Tibial nerve (tissue), 4 donors: ENCODE measurements at regions not wholly inside any gene's neighbourhood (a gene's known extent, or its start where the extent isn't known, plus 50 kb on each side); places are given as distances from the start of the nearest gene placed in this dataset.

ENCODE experiments used
- DNase-seq, 2 donors: peaks; one replicate each; pipeline ENCODE4 v3.0.0-alpha.2; 2019; ENCODE audit warnings: low spot score in 2 of 2
- H3K27ac ChIP-seq, 4 donors: fragments of 200-600 bp; sonication (generic) in 3 of 4; one replicate each; pipeline ENCODE4 v1.5.1; 2017 to 2019; ENCODE audit warnings: mild to moderate bottlenecking in 1 of 4
- H3K27me3 ChIP-seq, 2 donors: fragments of 200-600 bp; sonication (generic) in 1 of 2; one replicate each; pipeline versions ENCODE4 v1.5.1 to v1.6.0; 2017 to 2019
- H3K36me3 ChIP-seq, 3 donors: fragments of 200-600 bp; sonication (generic); one replicate each; pipeline ENCODE4 v1.5.1; 2018 to 2019
- H3K4me1 ChIP-seq, 4 donors: fragments of 200-600 bp; sonication (generic) in 3 of 4; one replicate each; pipeline ENCODE4 v1.5.1; 2017 to 2019
- H3K4me3 ChIP-seq, 4 donors: fragments of 200-600 bp; sonication (generic) in 3 of 4; one replicate each; pipeline ENCODE4 v1.5.1; 2017 to 2019; ENCODE audit warnings: mild to moderate bottlenecking in 1 of 4, moderate library complexity in 1 of 4
- H3K9me3 ChIP-seq, 4 donors: fragments of 200-600 bp; sonication (generic) in 3 of 4; one replicate each; pipeline ENCODE4 v1.5.1; 2017 to 2019
- CTCF ChIP-seq, 5 experiments: fragments of 200-600 bp in 3 of 5; fragments of 450-650 bp in 2 of 5; sonication (generic) in 3 of 5; IDR thresholded peaks; one replicate each; pipeline ENCODE4 v1.5.1; 2016 to 2019; ENCODE audit warnings: antibody characterized with exemption in 5 of 5, mild to moderate bottlenecking in 3 of 5, moderate library complexity in 2 of 5
- EP300 ChIP-seq, 2 donors: sonication (generic); formaldehyde crosslinking; IDR thresholded peaks; one replicate each; pipeline ENCODE4 v1.6.1; 2017; ENCODE audit warnings: antibody characterized with exemption in 2 of 2, mild to moderate bottlenecking in 1 of 2
- POLR2A ChIP-seq, 2 donors: fragments of 450-650 bp; IDR thresholded peaks; one replicate each; pipeline ENCODE4 v1.6.1; 2017; ENCODE audit warnings: antibody characterized with exemption in 2 of 2, mild to moderate bottlenecking in 2 of 2, moderate library complexity in 2 of 2
- WGBS, 2 donors: methylation state at CpG; one replicate each; pipeline ENCODE4 v1.1.5; 2018; 5-methylcytosine and 5-hydroxymethylcytosine counted together

- no peak overlapping the region for H3K4me3 ChIP-seq
- no peaks in the 10 kb centered on the region for H3K9me3 ChIP-seq
- DNase-seq, result no peak
- WGBS, 2 donors, result 55 to 68% methylated on average over 15 to 16 of the region's 17 CpGs
- H3K27me3 ChIP-seq, result no peaks in the 10 kb centered on the region
- TF ChIP-seq CTCF (IDR thresholded peaks at IDR 0.05), result no peak
- TF ChIP-seq POLR2A (IDR thresholded peaks at IDR 0.05), result no peak
- TF ChIP-seq EP300 (IDR thresholded peaks at IDR 0.05), result no peak
- peak overlapping the region; percentile 25 to 86 (median 76) for H3K27ac ChIP-seq
- no peaks in the 10 kb centered on the region for H3K36me3 ChIP-seq
- peaks cover 9 to 41% (median 25%) of the 10 kb centered on the region in 4 donors for H3K4me1 ChIP-seq
Observed at GRCh38 chr17:77830816-77831473, 127.6 kb upstream of the TNRC6C start.

- no peak overlapping the region for H3K4me3 ChIP-seq
- no peaks in the 10 kb centered on the region for H3K9me3 ChIP-seq
- no peaks in the 10 kb centered on the region for H3K36me3 ChIP-seq
- no peak for TF ChIP-seq EP300 (IDR thresholded peaks at IDR 0.05)
- TF ChIP-seq POLR2A (IDR thresholded peaks at IDR 0.05), result no peak
- no peak for TF ChIP-seq CTCF (IDR thresholded peaks at IDR 0.05)
- no peak for DNase-seq
- peaks cover 9 to 41% (median 25%) of the 10 kb centered on the region in 4 donors for H3K4me1 ChIP-seq
- 69 to 70% methylated on average over 17 of the region's 17 CpGs for WGBS, 2 donors
- H3K27me3 ChIP-seq, result no peaks in the 10 kb centered on the region
- H3K27ac ChIP-seq, result peak overlapping the region in 2 of 4 donors; percentile 85 to 86
Observed at GRCh38 chr17:77831474-77832179, 126.9 kb upstream of the TNRC6C start.

- DNase-seq, result no peak
- H3K27ac ChIP-seq, result no peak overlapping the region
- WGBS, 2 donors, result 72 to 82% methylated on average over 8 of the region's 8 CpGs
- H3K4me1 ChIP-seq, result peaks cover 9 to 41% (median 25%) of the 10 kb centered on the region in 4 donors
- H3K9me3 ChIP-seq, result no peaks in the 10 kb centered on the region
- no peaks in the 10 kb centered on the region for H3K36me3 ChIP-seq
- no peak for TF ChIP-seq EP300 (IDR thresholded peaks at IDR 0.05)
- TF ChIP-seq POLR2A (IDR thresholded peaks at IDR 0.05), result no peak
- TF ChIP-seq CTCF (IDR thresholded peaks at IDR 0.05), result no peak
- H3K4me3 ChIP-seq, result no peak overlapping the region
- no peaks in the 10 kb centered on the region for H3K27me3 ChIP-seq
Observed at GRCh38 chr17:77832180-77832560, 126.3 kb upstream of the TNRC6C start.

GRCh38 chr17:77833769-77834168 lies 124.7 kb upstream of the TNRC6C start:
- H3K4me3 ChIP-seq, result no peak overlapping the region
- no peaks in the 10 kb centered on the region for H3K9me3 ChIP-seq
- no peak for DNase-seq
- peak overlapping the region in 1 of 4 donors; percentile 19 for H3K27ac ChIP-seq
- peaks cover 9 to 41% (median 25%) of the 10 kb centered on the region in 4 donors for H3K4me1 ChIP-seq
- H3K27me3 ChIP-seq, result no peaks in the 10 kb centered on the region
- TF ChIP-seq CTCF (IDR thresholded peaks at IDR 0.05) (no peak), POLR2A (IDR thresholded peaks at IDR 0.05) (no peak), EP300 (IDR thresholded peaks at IDR 0.05) (no peak)
- 85 to 88% methylated on average over 5 of the region's 5 CpGs for WGBS, 2 donors
- H3K36me3 ChIP-seq, result no peaks in the 10 kb centered on the region
